ENCODE measurements at regions not wholly inside any gene's neighbourhood (a gene's known extent, or its start where the extent isn't known, plus 50 kb on each side); places are given as distances from the start of the nearest gene placed in this dataset.

GRCh38 chr3:34650131-34650530, 851.7 kb downstream of the PDCD6IP start:
- TF ChIP-seq RAD21 (conservative IDR thresholded peaks at IDR 0.05) (no peak), EZH2 (IDR thresholded peaks at IDR 0.05; ENCODE audit: borderline replicate concordance, insufficient read depth, low read length, poor library complexity, severe bottlenecking) (no peak), EP300 (conservative IDR thresholded peaks at IDR 0.05; ENCODE audit: poor library complexity, severe bottlenecking) (no peak), REST (IDR thresholded peaks at IDR 0.05; ENCODE audit: borderline replicate concordance) (no peak), MXI1 (conservative IDR thresholded peaks at IDR 0.05; ENCODE audit: poor library complexity, severe bottlenecking) (no peak)
- TF ChIP-seq, protein P1, sequence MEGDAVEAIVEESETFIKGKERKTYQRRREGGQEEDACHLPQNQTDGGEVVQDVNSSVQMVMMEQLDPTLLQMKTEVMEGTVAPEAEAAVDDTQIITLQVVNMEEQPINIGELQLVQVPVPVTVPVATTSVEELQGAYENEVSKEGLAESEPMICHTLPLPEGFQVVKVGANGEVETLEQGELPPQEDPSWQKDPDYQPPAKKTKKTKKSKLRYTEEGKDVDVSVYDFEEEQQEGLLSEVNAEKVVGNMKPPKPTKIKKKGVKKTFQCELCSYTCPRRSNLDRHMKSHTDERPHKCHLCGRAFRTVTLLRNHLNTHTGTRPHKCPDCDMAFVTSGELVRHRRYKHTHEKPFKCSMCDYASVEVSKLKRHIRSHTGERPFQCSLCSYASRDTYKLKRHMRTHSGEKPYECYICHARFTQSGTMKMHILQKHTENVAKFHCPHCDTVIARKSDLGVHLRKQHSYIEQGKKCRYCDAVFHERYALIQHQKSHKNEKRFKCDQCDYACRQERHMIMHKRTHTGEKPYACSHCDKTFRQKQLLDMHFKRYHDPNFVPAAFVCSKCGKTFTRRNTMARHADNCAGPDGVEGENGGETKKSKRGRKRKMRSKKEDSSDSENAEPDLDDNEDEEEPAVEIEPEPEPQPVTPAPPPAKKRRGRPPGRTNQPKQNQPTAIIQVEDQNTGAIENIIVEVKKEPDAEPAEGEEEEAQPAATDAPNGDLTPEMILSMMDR (IDR thresholded peaks at IDR 0.05; ENCODE audit: poor library complexity, severe bottlenecking) = no peak

Measured in neural cell (in vitro differentiated cells).